GM19468 (cell line): ENCODE measurements at regions not wholly inside any gene's neighbourhood (a gene's known extent, or its start where the extent isn't known, plus 50 kb on each side); places are given as distances from the start of the nearest gene placed in this dataset.
"Not testable (repeated sequence)": the region's sequence is repeated elsewhere in the genome, so short reads cannot be mapped to it uniquely, and the experiment has no call there.

Source experiments
- ATAC-seq: cut with Tn5 transposase; IDR thresholded peaks from one replicate; pipeline ENCODE4 v1.9.1; 2021; ENCODE audit warnings: mild to moderate bottlenecking, moderate library complexity, moderate number of reproducible peaks; ENCODE audit not compliant: unreplicated experiment; ENCODE audit errors: extremely low read depth

GRCh38 chr14:40221428-40221827 is 789.2 kb upstream of the FBXO33 start:
- ATAC-seq, result no peak

DNA sequence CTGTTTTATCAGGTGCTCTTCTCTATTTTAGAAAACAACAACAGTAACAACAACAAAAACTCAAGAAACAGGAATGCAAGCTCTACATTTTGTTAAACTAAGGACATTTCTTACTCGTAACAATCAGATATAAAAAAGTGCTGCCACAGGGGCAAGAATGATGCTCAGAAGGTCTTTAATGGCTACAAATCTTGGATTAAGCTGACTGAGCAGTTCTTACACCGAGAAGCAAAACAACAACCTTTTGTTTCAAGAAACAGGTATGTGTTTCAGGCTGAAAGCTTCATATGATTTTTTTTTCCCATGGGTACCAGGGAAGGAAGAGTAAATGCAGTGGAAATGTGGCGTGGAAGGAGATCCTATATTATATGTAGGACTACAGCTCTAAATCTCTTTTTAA is 786.8 kb upstream of the FBXO33 start:
- ATAC-seq, result no peak

DNA sequence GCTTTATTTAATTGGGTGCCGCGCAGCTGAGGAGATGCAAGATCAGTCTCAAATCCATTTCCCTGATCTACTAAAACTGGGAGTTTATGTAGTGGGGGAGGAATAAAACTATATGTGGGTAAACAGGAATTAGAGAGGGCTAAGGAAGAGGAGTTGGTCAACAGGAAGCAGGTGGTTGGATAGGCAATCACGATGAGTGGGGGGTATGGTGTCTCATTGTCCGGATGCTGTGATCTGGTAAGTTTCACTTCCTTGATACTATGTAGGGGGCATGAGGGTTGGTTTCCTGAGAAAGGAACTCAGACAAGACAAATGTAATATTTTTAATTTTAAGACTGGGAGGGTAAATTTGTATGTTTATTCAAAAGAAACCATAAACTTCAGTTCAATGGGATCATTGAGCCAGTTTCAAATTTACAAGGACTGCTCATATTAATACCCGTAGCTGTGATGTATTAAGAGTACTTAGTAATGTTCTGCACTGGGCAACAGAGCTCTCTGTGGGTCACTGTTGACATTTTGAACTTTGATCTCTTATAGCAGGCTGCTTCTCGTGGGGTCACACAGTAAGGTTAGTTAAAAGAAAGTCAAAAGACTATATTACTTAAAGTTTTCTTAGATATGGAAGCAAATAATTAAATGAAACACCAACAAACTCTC is 786.2 kb upstream of the FBXO33 start:
- no peak for ATAC-seq

- no peak for ATAC-seq
Observed at GRCh38 chr14:40216976-40217375, 784.7 kb upstream of the FBXO33 start.

DNA sequence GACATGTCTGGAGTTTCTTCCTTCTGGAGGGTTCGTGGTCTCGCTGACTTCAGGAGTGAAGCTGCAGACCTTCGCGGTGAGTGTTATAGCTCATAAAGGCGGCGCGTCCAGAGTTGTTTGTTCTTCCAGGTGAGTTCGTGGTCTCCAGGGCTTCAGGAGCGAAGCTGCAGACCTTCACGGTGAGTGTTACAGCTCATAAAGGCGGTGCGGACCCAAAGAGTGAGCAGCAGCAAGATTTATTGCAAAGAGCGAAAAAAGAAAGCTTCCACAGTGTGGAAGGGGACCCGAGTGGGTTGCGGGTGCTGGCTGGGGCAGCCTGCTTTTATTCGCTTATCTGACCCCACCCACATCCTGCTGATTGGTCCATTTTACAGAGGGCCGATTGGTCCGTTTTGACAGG is 784.2 kb upstream of the FBXO33 start:
- not testable (repeated sequence) for ATAC-seq

DNA sequence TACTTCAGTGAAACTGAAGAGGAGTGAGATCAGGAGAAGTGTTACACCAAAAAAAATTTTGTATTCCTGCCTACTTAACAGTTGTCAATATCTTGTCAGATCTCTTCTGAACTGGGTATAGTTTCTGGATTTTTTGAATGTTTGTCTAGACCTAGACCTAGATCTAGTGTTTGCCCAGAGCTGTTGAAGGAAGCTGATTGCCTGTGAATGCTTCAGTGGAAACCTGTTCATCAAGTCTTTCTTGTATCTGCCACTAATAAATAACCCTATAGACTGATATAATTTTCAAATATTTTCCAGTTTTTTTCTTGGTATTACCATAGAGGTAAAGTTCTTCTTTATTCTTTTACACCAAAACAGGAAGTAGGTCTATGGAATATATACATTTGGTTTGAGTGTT is 781.5 kb upstream of the FBXO33 start:
- ATAC-seq, result no peak

DNA sequence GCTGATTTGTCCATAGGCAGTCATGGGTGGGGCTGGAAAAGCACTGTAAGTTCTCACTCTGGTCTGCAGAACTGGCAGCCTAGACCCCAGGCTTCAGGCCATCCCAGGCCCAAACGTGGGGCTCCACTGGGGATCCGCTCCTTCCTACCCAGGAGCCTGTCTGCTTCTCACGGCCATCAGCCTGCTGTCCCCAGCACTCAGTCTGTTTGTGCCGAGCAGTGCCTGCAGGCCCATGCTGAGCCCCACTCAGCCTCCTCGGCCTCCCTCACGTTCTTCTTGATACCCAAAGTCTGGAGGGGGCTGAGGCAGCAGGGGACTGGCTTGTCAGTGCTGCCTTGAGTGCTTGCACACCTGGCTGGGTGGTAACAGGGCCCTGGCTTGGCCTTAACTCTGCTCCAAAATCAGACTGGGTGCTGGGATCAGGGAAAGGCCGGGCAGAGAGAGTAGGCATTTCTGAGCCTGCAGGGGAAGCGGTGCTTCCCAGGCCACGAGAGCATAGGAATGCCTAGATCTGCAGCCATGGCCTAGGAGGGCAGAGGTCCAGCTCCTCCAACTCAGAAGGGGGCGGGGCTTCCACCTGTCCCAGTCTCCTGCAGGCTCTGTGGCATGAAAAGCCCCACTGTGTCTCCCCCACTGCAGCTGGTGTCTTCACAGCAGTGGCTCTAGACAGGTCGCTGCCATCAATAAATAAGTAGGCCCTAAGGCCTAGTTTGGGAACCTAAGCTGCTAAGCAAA is 772.4 kb upstream of the FBXO33 start:
- no peak for ATAC-seq

DNA sequence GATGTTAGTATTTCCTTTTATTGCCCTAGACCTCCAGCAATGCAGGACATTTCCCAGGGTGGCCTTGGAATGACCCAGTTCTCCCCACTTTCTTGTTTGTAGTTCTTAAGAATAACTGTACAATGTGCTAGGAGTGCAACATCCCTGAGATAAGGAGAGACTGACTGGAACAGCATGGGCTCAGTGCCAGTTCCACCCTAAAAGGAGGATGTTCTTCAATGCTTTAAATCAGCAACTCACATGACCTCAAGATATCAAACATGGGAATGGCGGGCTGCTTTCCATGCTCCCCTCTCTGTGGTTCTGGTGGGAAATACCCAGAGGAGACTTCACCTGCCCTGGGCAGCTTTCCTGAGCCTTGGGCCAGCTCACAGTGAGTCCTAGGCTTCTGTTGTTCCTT is 766.9 kb upstream of the FBXO33 start:
- no peak for ATAC-seq

- no peak for ATAC-seq
Observed at GRCh38 chr14:40197344-40197743, 765.1 kb upstream of the FBXO33 start.

DNA sequence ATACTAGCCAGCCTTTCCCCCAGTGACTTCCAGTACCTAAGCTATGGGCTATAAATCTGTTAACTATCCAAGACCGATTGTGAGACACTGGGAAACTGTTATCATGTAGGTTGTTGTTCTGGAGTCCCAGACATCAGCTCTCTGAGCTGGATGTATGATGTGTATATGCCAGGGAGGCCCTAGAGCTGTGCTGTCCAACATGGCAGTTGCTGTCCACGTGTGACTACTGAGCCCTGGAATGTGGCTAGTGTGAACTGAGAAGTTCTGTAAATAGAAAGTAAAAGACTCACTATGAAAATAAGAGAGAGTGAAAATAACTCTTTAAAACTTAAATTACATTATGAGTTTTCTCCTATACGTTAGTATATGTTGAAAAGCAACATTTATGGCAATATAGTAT is 755.8 kb upstream of the FBXO33 start:
- no peak for ATAC-seq

- no peak for ATAC-seq
Observed at GRCh38 chr14:40164083-40164482, 731.9 kb upstream of the FBXO33 start.

- ATAC-seq, result no peak
Observed at GRCh38 chr14:40139657-40140056, 707.4 kb upstream of the FBXO33 start.

- ATAC-seq, result no peak
Observed at GRCh38 chr14:40133463-40133862, 701.2 kb upstream of the FBXO33 start.

DNA sequence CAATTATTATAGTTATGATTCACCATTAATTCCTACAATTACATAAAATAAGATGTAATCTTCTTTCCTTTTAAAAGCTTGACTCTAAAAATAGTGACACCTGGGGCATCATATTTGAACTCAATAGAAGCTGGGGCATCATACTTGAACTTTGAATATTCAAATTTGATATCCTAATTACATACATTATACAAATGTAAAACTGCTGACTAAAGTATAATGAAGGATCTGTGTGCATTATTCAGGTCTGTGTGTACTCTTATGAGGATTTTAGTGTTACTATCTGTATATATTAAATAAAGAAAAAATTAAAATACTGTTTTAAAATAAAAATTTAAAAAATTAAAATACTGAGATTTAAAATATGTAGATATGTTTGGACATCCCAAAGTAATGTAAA is 696.9 kb upstream of the FBXO33 start:
- ATAC-seq, result no peak

DNA sequence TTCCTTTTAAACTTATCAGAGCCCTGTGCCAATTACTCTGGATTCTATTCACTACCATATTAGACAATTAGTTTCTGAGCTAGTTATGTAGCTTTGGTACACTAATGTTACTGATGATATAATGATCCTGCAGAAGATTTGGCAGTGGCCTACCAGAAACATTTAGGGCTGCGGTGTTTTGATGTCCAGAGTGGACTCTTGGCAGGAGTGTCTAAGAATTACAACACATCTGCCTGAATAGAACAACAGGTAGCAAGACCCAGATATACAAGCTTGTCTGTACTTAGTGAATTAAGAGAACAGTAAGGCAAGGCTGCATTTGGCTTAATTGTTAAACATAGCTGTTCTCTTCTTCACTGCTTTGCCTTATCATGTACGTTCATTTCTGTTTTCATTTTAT is 691.6 kb upstream of the FBXO33 start:
- ATAC-seq, result no peak

- ATAC-seq, result no peak
Observed at GRCh38 chr14:40122968-40123648, 690.9 kb upstream of the FBXO33 start.

GRCh38 chr14:40119765-40120164 is 687.5 kb upstream of the FBXO33 start:
- no peak for ATAC-seq

DNA sequence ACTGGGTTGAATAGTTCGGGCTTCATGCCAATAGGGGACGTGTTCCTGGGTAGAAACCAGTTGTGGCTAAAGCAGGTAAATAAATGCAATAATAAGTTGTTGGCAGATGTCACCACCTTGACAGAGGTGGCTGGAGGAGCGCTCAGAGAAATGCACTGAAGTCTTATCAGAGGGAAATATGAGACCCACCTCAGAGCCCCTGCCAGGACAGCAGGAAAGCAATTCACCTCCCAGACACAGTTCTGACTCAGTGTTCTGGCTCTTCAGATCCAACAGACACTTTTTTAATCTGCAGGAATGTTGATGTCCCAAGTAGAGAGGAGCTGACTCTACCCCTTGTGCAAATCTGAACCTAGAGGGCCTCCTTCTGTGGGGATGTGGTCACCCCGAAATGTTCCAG is 687.1 kb upstream of the FBXO33 start:
- no peak for ATAC-seq

GRCh38 chr14:40115583-40115982 is 683.4 kb upstream of the FBXO33 start:
- ATAC-seq, result no peak

DNA sequence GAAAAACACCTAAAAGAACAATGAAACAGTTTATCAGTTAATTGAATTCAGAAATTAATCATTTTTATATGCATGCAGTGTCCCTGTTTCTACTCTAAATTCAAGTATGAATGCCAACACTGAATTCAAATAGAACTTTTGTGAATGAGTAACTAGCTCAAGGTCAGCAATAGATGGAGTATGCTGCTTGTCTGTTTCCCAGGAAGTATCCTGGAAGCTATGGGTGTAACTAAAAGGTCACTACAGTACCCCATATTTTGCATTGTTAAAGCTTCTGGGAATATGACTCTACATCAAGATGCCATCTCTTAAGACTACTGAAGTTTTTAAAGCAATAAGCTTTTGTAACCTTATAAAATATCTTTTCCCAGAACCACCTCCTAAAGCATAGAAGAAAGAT is 681.4 kb upstream of the FBXO33 start:
- ATAC-seq, result no peak

DNA sequence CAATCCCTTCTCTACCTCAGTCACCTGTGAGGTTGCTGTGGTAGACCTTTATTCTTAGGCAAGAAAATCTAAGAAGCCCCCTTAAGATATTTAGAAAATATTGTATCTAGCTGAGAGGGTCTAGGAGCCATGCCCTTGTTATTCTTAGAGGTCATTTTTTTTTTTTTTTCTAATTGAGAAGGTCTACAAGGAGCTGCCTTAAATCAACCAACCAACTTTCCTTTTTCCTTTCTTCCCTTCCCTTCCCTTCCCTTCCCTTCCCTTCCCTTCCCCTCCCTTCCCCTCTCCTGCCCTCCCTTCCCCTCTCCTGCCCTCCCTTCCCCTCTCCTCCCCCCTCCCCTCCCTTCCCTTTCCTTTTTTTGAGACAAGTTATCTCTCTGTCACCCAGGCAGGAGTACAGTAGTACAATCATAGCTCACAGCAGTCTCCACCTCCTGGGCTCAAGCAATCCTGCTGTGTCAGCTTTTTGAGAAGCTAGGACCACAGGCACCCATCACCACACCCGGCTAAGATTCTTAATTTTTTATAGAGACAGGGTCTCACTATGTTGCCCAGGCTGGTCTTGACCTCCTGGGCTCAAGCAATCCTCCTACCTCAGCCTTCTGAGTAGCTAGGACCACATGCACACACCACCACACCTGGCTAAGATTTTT is 668.4 kb upstream of the FBXO33 start:
- ATAC-seq, result no peak
